CD14-positive monocyte (primary cell): ENCODE measurements at regions not wholly inside any gene's neighbourhood (a gene's known extent, or its start where the extent isn't known, plus 50 kb on each side); places are given as distances from the start of the nearest gene placed in this dataset.

Experiments used
- DNase-seq, 3 donors: peaks; one replicate each; pipeline ENCODE4 v3.0.0-alpha.2; 2011 to 2022
- H2AFZ ChIP-seq: 2 replicates; pipeline ENCODE4 v1.6.0; 2012; ENCODE audit warnings: mild to moderate bottlenecking, low read depth, low read length, inconsistent platforms; ENCODE audit not compliant: insufficient read depth, poor library complexity, severe bottlenecking
- H3K27ac ChIP-seq, 2 donors: 1 replicate in 1 of 2; 2 replicates in 1 of 2; pipeline ENCODE4 v1.5.1; 2012 to 2013; ENCODE audit warnings: low read length in 2 of 2, control low read depth in 1 of 2, inconsistent platforms in 1 of 2, low read depth in 1 of 2, mild to moderate bottlenecking in 1 of 2
- H3K27me3 ChIP-seq, 2 donors: one replicate each; pipeline versions ENCODE4 v1.6.0 to v1.6.1; 2011 to 2013; ENCODE audit warnings: low read length in 2 of 2; ENCODE audit not compliant: control insufficient read depth in 2 of 2, insufficient read depth in 2 of 2
- H3K36me3 ChIP-seq, 2 donors: replicated peaks in 1 of 2; 1 replicate in 1 of 2; 2 replicates in 1 of 2; pipeline versions ENCODE4 v1.5.1 to v1.6.1; 2012 to 2013; ENCODE audit warnings: low read length in 2 of 2, control low read depth in 1 of 2, inconsistent platforms in 1 of 2, mild to moderate bottlenecking in 1 of 2; ENCODE audit not compliant: insufficient read depth in 2 of 2, control insufficient read depth in 1 of 2
- H3K4me1 ChIP-seq, 2 donors: 1 replicate in 1 of 2; 2 replicates in 1 of 2; pipeline versions ENCODE4 v1.5.1 to v1.6.1; 2012 to 2013; ENCODE audit warnings: low read length in 2 of 2, control low read depth in 1 of 2, inconsistent platforms in 1 of 2, mild to moderate bottlenecking in 1 of 2, moderate library complexity in 1 of 2; ENCODE audit not compliant: insufficient read depth in 2 of 2, control insufficient read depth in 1 of 2
- H3K4me2 ChIP-seq: replicated peaks from 2 replicates; pipeline ENCODE3; 2012; ENCODE audit warnings: low read length, moderate library complexity, mild to moderate bottlenecking; ENCODE audit not compliant: poor library complexity, severe bottlenecking; ENCODE audit errors: extremely low read depth
- H3K4me3 ChIP-seq, 3 experiments: fragments of 200-600 bp in 1 of 3; sonication (generic) in 1 of 3; replicated peaks in 1 of 3; 1 replicate in 2 of 3; 2 replicates in 1 of 3; pipeline ENCODE4 v1.5.1; 2011 to 2013; ENCODE audit warnings: low read length in 3 of 3, mild to moderate bottlenecking in 3 of 3, control low read depth in 2 of 3, low read depth in 2 of 3, inconsistent platforms in 1 of 3, moderate library complexity in 1 of 3
- H3K79me2 ChIP-seq: 2 replicates; pipeline ENCODE4 v1.6.0; 2012; ENCODE audit warnings: mild to moderate bottlenecking, control low read depth, inconsistent platforms, low read length, moderate library complexity; ENCODE audit not compliant: insufficient read depth
- H3K9ac ChIP-seq: 2 replicates; pipeline ENCODE4 v1.6.0; 2017; ENCODE audit warnings: low read length, mild to moderate bottlenecking; ENCODE audit not compliant: insufficient read depth, poor library complexity, severe bottlenecking
- H3K9me3 ChIP-seq, 2 donors: replicated peaks in 1 of 2; 1 replicate in 1 of 2; 2 replicates in 1 of 2; pipeline versions ENCODE4 v1.5.1 to v1.6.1; 2012 to 2013; ENCODE audit warnings: low read length in 2 of 2, control low read depth in 1 of 2; ENCODE audit not compliant: control insufficient read depth in 1 of 2, insufficient read depth in 1 of 2
- H4K20me1 ChIP-seq: 2 replicates; pipeline ENCODE4 v1.6.0; 2012; ENCODE audit warnings: mild to moderate bottlenecking, low read length, control low read depth, moderate library complexity; ENCODE audit not compliant: insufficient read depth
- H3K27ac Mint-ChIP-seq, 7 donors: one replicate each; pipeline ENCODE4 v1.8.0; 2020; ENCODE audit warnings: mild to moderate bottlenecking in 7 of 7, mixed read lengths in 7 of 7, moderate library complexity in 6 of 7, inconsistent platforms in 2 of 7
- H3K27me3 Mint-ChIP-seq, 3 donors: one replicate each; pipeline ENCODE4 v1.8.0; 2021 to 2022; ENCODE audit warnings: low read depth in 3 of 3, mild to moderate bottlenecking in 3 of 3, mixed read lengths in 3 of 3, moderate library complexity in 3 of 3, inconsistent platforms in 1 of 3
- H3K36me3 Mint-ChIP-seq, 2 donors: one replicate each; pipeline ENCODE4 v1.8.0; 2020; ENCODE audit warnings: mixed read lengths in 2 of 2, inconsistent platforms in 1 of 2, mild to moderate bottlenecking in 1 of 2
- H3K4me1 Mint-ChIP-seq: one replicate; pipeline ENCODE4 v1.8.0; 2020; ENCODE audit warnings: mild to moderate bottlenecking, mixed read lengths
- H3K4me3 Mint-ChIP-seq, 2 donors: one replicate each; pipeline ENCODE4 v1.8.0; 2020; ENCODE audit warnings: mild to moderate bottlenecking in 2 of 2, mixed read lengths in 2 of 2, moderate library complexity in 1 of 2
- H3K9me3 Mint-ChIP-seq, 7 donors: one replicate each; pipeline ENCODE4 v1.8.0; 2020 to 2022; ENCODE audit warnings: mixed read lengths in 7 of 7, mild to moderate bottlenecking in 6 of 7, moderate library complexity in 6 of 7, inconsistent platforms in 2 of 7
- CTCF ChIP-seq: fragments of 200-600 bp; IDR thresholded peaks from one replicate; pipeline ENCODE4 v1.8.0; 2022; ENCODE audit warnings: antibody characterized with exemption, mild to moderate bottlenecking
- WGBS: methylation state at CpG from one replicate; pipeline ENCODE4 v1.1.5; 2013; ENCODE audit warnings: missing lambda C conversion rate; ENCODE audit not compliant: insufficient coverage; 5-methylcytosine and 5-hydroxymethylcytosine counted together
- intact Hi-C, 2 donors: fragments of 100-400 bp; cut with micrococcal nuclease; formaldehyde crosslinking; loops; one replicate each; pipeline versions ENCODE4 v1.15.0 to v1.15.1; 2023

GRCh38 chr3:59303452-59303851, 253.6 kb upstream of the CFAP20DC start:
- H3K4me2 ChIP-seq = no peak overlapping the region
- H3K4me3 Mint-ChIP-seq = no peak overlapping the region
- peaks cover 33% of the 10 kb centered on the region for H3K4me1 Mint-ChIP-seq
- no peaks in the 10 kb centered on the region for H3K36me3 Mint-ChIP-seq
- no peak for TF ChIP-seq CTCF
- peaks cover 29 to 31% of the 10 kb centered on the region in 2 donors for H3K4me1 ChIP-seq
- no peak overlapping the region for H3K4me3 ChIP-seq
- H3K27me3 ChIP-seq = no peaks in the 10 kb centered on the region
- no peak for DNase-seq
- H4K20me1 ChIP-seq = no peaks in the 10 kb centered on the region
- H3K36me3 ChIP-seq = no peaks in the 10 kb centered on the region
- H3K27ac Mint-ChIP-seq = no peak overlapping the region
- no peaks in the 10 kb centered on the region for H3K79me2 ChIP-seq
- peaks cover 0 to 3% (median 2%) of the 10 kb centered on the region in 3 donors for H3K27me3 Mint-ChIP-seq
- H3K9me3 ChIP-seq = no peaks in the 10 kb centered on the region
- H3K27ac ChIP-seq = no peak overlapping the region
- no peak overlapping the region for H2AFZ ChIP-seq
- H3K9ac ChIP-seq = no peak overlapping the region
- no peaks in the 10 kb centered on the region for H3K9me3 Mint-ChIP-seq
- WGBS = 100% methylated on average over 2 of the region's 4 CpGs
- intact Hi-C loops = no loop called here

- Histone ChIP-seq H3K4me2 (no peak overlapping the region), H3K9ac (no peak overlapping the region), H3K9me3 (no peaks in the 10 kb centered on the region), H3K27ac (peak overlapping the region in 1 of 2 donors; percentile 86), H3K4me3 (no peak overlapping the region), H3K4me1 (peaks cover 29 to 31% of the 10 kb centered on the region in 2 donors), H3K27me3 (no peaks in the 10 kb centered on the region), H3K79me2 (no peaks in the 10 kb centered on the region), H3K36me3 (no peaks in the 10 kb centered on the region), H4K20me1 (no peaks in the 10 kb centered on the region), H2AFZ (no peak overlapping the region)
- no peaks in the 10 kb centered on the region for H3K9me3 Mint-ChIP-seq
- TF ChIP-seq CTCF = no peak
- DNase-seq = no peak
- H3K36me3 Mint-ChIP-seq = no peaks in the 10 kb centered on the region
- H3K4me3 Mint-ChIP-seq = no peak overlapping the region
- H3K27me3 Mint-ChIP-seq = peaks cover 0 to 3% (median 0%) of the 10 kb centered on the region in 3 donors
- WGBS = no CpG with 5 or more reads among the region's 5 CpGs
- H3K4me1 Mint-ChIP-seq = peaks cover 33% of the 10 kb centered on the region
- intact Hi-C loops = no loop called here
- H3K27ac Mint-ChIP-seq = peak overlapping the region in 3 of 7 donors; percentile 41 to 89 (median 87)
Measured at GRCh38 chr3:59302442-59302841, 252.6 kb upstream of the CFAP20DC start.
